Mucosa of rectum (tissue), 2 donors: ENCODE measurements at regions not wholly inside any gene's neighbourhood (a gene's known extent, or its start where the extent isn't known, plus 50 kb on each side); places are given as distances from the start of the nearest gene placed in this dataset.

Experiments used
- H3K27ac ChIP-seq, 2 donors: one replicate each; pipeline ENCODE4 v1.7.0; 2013; ENCODE audit warnings: inconsistent platforms in 2 of 2, low read depth in 2 of 2, low read length in 2 of 2
- H3K27me3 ChIP-seq, 2 donors: one replicate each; pipeline ENCODE4 v1.7.0; 2013; ENCODE audit warnings: low read length in 2 of 2; ENCODE audit not compliant: control insufficient read depth in 2 of 2, insufficient read depth in 2 of 2
- H3K36me3 ChIP-seq, 2 donors: one replicate each; pipeline ENCODE4 v1.7.0; 2013; ENCODE audit warnings: low read length in 2 of 2; ENCODE audit not compliant: control insufficient read depth in 2 of 2, insufficient read depth in 2 of 2
- H3K4me1 ChIP-seq, 2 donors: one replicate each; pipeline ENCODE4 v1.7.0; 2013; ENCODE audit warnings: low read length in 2 of 2, mild to moderate bottlenecking in 1 of 2; ENCODE audit not compliant: control insufficient read depth in 2 of 2, insufficient read depth in 2 of 2
- H3K4me3 ChIP-seq, 2 donors: one replicate each; pipeline ENCODE4 v1.7.0; 2013; ENCODE audit warnings: low read length in 2 of 2
- H3K9ac ChIP-seq, 2 donors: one replicate each; pipeline ENCODE4 v1.7.0; 2013; ENCODE audit warnings: low read length in 2 of 2, low read depth in 1 of 2, mild to moderate bottlenecking in 1 of 2
- H3K9me3 ChIP-seq, 2 donors: one replicate each; pipeline ENCODE4 v1.7.0; 2013; ENCODE audit warnings: low read length in 2 of 2; ENCODE audit not compliant: control insufficient read depth in 2 of 2
- donor health status: healthy.
- donor health status: Normal muscosa, but diverticular disease.

DNA sequence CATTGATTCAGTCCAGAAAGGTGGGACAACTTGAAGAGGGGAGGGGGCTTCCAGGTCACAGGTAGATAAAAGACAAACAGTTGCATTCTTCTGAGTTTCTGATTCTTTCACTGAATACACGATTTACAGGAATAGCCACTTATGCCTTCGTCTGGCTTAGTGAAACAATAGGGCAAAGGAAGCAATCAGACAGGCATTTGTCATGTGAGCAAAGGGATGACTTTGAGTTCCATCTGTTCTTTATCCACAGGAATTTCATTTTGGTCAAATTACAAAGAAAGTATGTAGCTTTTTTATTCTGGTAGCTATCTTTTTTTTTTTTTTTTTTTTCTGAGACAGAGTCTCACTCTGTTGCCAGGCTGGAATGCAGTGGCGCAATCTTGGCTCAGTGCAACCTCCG lies 202.5 kb downstream of the TTLL7 start:
- Histone ChIP-seq H3K27me3 (no peaks in the 10 kb centered on the region), H3K36me3 (no peaks in the 10 kb centered on the region)

DNA sequence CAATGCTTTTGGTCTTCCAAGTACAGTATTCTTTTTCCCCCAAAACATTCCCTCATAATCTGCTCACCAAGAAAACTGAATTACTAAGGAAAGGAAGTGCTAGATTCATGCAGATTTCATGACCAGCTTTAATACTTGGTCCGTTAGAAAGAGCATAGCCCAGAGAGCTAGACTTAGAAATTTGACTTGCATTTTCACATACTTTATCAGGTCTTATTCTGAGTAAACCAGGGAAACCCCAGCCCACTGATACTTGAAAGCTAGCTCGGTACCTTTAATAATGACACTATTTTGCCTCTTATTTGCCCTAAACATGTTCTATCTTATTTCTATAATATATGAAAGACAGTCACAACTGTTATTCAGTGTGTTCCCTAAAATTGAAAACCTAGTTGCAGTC lies 204.5 kb downstream of the TTLL7 start:
- Histone ChIP-seq H3K9me3 (no peaks in the 10 kb centered on the region), H3K4me1 (no peaks in the 10 kb centered on the region), H3K9ac (no peak overlapping the region), H3K27ac (no peak overlapping the region), H3K4me3 (no peak overlapping the region), H3K36me3 (no peaks in the 10 kb centered on the region), H3K27me3 (no peaks in the 10 kb centered on the region)

More for the DNA sequence above, 202.5 kb downstream of the TTLL7 start:
- Histone ChIP-seq H3K9me3 (no peaks in the 10 kb centered on the region), H3K9ac (no peak overlapping the region), H3K4me1 (no peaks in the 10 kb centered on the region), H3K27ac (no peak overlapping the region), H3K4me3 (no peak overlapping the region)

DNA sequence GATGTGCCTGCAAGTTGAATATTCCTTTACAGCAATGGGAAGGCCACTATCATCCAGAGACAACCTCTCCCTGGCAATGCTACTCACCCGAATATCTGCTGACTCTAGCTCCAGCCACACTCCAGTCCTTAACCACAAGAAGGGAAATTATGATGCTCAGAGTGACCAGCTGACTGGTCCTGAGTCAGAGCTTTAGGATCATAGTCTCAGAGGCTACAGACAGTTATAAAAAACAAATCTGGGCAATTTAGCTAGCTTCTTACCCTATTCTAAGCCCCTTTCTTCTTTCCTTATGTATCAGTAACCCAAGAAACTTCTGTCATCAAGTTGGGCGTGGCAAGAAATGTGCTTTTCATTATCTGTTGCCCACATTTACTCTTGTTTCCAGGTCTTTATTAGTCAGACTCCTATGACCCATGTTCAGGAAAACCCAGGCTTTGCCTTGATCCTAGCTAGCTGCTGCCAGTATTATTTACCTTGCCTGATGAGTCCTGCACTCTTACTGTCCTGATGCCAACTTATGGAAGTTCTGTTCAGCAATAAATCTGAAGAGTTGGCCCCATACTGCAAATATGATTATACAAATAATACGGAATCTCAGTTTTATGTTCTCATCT lies 207.0 kb downstream of the TTLL7 start:
- no peaks in the 10 kb centered on the region for H3K27me3 ChIP-seq
- H3K4me3 ChIP-seq = no peak overlapping the region
- H3K9ac ChIP-seq = no peak overlapping the region
- no peaks in the 10 kb centered on the region for H3K9me3 ChIP-seq
- H3K4me1 ChIP-seq = no peaks in the 10 kb centered on the region
- H3K27ac ChIP-seq = no peak overlapping the region
- H3K36me3 ChIP-seq = no peaks in the 10 kb centered on the region

DNA sequence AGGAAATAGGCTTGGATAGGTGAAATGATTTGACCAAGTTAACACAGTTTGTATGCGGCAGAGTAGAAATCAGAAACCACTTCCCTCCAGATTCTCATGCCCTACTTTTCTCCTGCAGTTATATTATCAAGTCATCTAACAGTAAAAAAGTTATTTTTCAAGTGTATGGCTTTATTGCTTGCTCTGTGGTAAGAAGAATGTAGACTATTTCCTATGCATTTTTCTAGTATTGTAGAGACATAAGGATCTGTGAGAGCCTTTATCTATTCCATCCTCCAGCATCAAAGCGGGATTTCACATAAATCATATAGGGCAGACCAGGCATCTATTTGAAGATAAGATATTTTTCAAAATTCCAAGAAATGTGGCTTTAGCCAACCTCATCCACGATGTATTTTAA lies 208.5 kb downstream of the TTLL7 start:
- no peak overlapping the region for H3K9ac ChIP-seq
- no peak overlapping the region for H3K4me3 ChIP-seq
- H3K27me3 ChIP-seq = no peaks in the 10 kb centered on the region
- no peaks in the 10 kb centered on the region for H3K9me3 ChIP-seq
- H3K27ac ChIP-seq = no peak overlapping the region
- no peaks in the 10 kb centered on the region for H3K4me1 ChIP-seq
- H3K36me3 ChIP-seq = no peaks in the 10 kb centered on the region

DNA sequence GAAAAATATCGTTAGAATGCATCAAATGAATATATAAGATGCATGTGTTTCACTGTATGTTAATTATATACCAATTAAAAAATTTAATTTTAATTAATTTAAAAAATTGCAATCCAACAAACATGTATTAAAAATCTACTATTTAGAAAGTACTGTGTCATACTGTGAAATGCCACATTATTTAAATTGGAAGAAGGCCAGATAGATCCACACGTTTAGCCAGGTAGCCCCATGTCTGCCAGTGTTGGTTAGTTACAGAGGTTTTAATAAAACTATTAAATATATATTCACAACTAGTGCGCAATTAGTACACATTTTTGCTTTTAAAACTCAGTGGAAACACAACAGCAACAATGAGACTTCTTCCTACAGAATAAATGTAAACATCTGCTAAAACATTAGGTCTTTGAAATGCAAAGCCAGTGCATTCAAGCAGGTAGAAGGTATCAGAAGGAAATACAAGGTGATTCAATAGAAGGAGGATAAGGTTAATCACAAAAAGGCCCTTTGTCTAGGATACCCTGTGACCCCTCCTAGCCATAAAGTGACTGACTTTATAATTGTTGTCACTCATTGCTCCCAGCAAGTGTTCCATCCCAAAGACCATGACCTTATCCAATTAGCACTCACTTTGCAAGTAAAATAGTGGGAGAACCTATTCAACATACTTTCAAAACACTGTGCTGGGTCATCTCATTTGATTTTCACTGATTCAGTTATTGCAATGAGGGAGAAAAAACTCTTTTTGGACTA lies 211.5 kb downstream of the TTLL7 start:
- no peak overlapping the region for H3K9ac ChIP-seq
- no peaks in the 10 kb centered on the region for H3K4me1 ChIP-seq
- no peaks in the 10 kb centered on the region for H3K27me3 ChIP-seq
- H3K27ac ChIP-seq = no peak overlapping the region
- no peaks in the 10 kb centered on the region for H3K9me3 ChIP-seq
- H3K4me3 ChIP-seq = no peak overlapping the region
- no peaks in the 10 kb centered on the region for H3K36me3 ChIP-seq

DNA sequence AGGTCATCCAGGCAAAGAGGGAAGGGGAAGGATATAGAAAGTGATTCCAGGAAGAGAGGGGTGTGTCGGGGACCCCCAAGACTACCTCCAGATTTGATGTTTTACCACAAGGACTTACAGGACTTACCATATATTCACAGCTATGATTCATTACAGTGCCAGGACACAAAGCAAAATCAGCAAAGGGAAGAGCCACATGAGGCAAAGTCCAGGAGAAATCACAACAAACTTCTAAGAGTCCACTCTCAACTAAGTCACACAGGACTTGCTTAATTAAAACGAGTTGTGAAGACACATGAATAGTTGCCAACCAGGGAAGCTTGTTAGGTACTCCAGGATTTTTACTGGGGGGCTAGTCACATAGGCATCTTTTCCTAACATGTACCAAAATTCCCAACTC lies 217.3 kb downstream of the TTLL7 start:
- Histone ChIP-seq H3K4me1 (no peaks in the 10 kb centered on the region), H3K9me3 (no peaks in the 10 kb centered on the region), H3K36me3 (no peaks in the 10 kb centered on the region), H3K9ac (no peak overlapping the region), H3K27ac (no peak overlapping the region), H3K4me3 (no peak overlapping the region), H3K27me3 (no peaks in the 10 kb centered on the region)

DNA sequence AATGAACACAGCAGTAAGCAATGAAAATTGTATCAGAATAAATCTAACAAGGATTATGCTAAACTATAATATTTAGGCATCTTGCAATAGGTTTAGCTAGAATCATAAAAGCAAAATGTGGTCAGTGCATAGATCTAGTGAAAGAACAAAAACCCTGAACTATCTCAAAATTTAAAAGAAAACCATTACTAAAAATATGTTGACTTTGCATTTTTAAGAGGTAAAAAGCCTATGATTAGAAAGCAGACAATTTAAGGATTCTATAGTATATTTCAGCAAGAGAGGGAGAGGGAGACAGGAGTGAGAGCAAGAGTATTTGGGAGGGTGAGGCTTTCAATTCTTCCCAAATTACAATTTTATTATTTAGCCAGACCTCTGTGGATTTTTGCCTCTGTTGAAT lies 219.4 kb downstream of the TTLL7 start:
- H3K4me3 ChIP-seq = no peak overlapping the region
- no peak overlapping the region for H3K9ac ChIP-seq
- no peaks in the 10 kb centered on the region for H3K27me3 ChIP-seq
- H3K4me1 ChIP-seq = no peaks in the 10 kb centered on the region
- no peaks in the 10 kb centered on the region for H3K9me3 ChIP-seq
- H3K36me3 ChIP-seq = no peaks in the 10 kb centered on the region
- no peak overlapping the region for H3K27ac ChIP-seq

DNA sequence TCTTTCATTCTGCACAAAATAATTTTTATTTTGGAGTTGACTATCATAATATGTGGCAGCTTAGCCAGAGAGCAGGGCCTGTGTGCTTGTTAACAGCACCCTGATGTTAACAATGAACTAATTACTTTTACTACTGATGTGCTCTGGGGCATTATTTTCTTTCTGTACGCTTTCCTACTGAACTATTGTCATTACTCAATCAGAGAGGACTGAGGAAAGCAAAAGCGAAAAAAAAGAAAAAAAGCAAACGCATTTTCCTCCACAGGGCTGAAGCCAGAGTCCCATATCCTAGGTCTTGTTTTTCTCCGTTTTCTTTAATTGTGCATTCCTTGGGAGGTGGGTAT lies 221.2 kb downstream of the TTLL7 start:
- Histone ChIP-seq H3K9ac (no peak overlapping the region), H3K4me1 (no peaks in the 10 kb centered on the region), H3K9me3 (no peaks in the 10 kb centered on the region), H3K27me3 (no peaks in the 10 kb centered on the region), H3K36me3 (no peaks in the 10 kb centered on the region), H3K4me3 (no peak overlapping the region), H3K27ac (no peak overlapping the region)

DNA sequence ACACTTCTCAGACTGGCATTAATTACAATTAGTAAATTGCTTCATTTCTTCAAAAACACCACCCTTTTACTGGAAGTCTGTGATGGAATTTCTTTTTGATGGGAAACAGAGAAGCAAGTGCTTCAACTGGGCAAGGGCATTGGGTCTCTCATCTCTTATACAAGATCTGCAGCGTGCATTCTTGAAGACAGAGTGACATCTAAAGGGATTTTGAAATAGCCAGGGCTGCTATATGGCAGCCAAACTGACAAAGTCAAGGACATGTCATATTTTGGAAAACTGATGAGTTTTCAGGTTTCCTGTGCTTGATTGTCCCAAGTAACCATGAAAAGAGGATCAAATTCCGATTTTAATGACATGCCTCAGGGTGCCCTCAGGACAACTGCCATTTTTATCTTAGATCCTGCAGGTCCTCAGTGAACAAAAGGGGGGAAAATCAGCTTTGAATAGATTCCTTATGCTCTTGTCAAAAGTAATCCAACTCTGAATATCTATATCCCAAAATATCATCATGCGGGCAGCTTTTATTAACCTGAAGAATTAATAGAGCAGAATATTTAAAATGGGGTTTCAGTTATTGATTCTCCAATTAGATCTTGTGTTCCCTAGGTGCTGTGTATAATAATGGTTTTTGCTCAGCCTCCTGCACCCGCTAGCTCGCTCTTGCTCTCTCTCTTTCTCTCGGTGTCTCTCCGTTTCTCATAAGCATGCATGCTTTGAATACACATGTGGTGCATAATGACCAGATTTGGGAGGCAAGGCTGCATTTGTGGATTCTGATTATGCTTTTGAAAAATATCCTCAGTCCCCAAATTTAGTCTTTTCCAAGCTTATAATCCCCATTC lies 221.8 kb downstream of the TTLL7 start:
- no peak overlapping the region for H3K9ac ChIP-seq
- no peaks in the 10 kb centered on the region for H3K27me3 ChIP-seq
- no peak overlapping the region for H3K4me3 ChIP-seq
- no peaks in the 10 kb centered on the region for H3K4me1 ChIP-seq
- H3K36me3 ChIP-seq = no peaks in the 10 kb centered on the region
- H3K9me3 ChIP-seq = no peaks in the 10 kb centered on the region
- H3K27ac ChIP-seq = no peak overlapping the region

DNA sequence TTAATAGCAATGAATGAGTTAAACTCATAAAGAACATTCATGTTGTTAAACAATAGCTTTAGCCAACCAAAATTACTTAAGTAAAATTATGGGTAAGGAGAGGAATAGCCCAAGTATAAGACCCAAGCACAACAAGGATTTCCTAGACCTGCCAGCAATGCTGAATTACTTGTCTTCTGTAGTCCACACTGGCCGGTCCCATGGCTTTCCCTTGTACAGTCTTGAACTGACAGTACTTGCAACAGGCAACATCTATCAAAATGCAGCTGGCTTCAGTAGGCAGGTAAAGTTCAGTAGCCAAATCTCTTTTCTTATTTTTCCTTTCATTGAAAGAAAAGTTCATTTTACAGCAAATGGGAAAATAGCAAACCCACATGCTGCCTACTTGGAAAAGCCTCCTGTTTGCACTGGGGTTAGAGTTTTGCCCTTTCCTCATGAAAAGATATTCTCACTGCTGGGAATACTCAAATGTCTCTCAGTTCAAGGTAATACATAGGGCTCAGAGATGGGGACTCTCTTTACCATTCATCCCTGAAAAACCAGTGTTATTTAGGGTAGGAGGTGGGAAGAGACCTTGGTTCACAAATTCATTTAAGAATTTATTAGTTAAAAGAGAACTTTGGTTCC lies 222.8 kb downstream of the TTLL7 start:
- Histone ChIP-seq H3K4me1 (no peaks in the 10 kb centered on the region), H3K4me3 (no peak overlapping the region), H3K27ac (no peak overlapping the region), H3K27me3 (no peaks in the 10 kb centered on the region), H3K9ac (no peak overlapping the region), H3K9me3 (no peaks in the 10 kb centered on the region), H3K36me3 (no peaks in the 10 kb centered on the region)
